ENCODE measurements at regions not wholly inside any gene's neighbourhood (a gene's known extent, or its start where the extent isn't known, plus 50 kb on each side); places are given as distances from the start of the nearest gene placed in this dataset.

- no peak overlapping the region for H2AFZ ChIP-seq (replicated peaks; ENCODE audit: low read length, poor library complexity)
- dilution Hi-C loops (cut with HindIII; ENCODE audit: low sequenced_read_pairs, unreplicated experiment): no loop called here
- H3K27ac ChIP-seq (ENCODE audit: insufficient read depth, low read length): no peak overlapping the region
- no peak overlapping the region for H2BK15ac ChIP-seq (ENCODE audit: low read depth, low read length)
- no peak overlapping the region for H2AK9ac ChIP-seq (replicated peaks; ENCODE audit: low read depth, low read length, poor library complexity)
- no peaks in the 10 kb centered on the region for H4K20me1 ChIP-seq (ENCODE audit: insufficient read depth, low read length)
- no peak overlapping the region for H2BK20ac ChIP-seq (ENCODE audit: low read depth, low read length)
- peaks cover 4% of the 10 kb centered on the region; the same call in 1 of the 2 replicates for H3K9me1 ChIP-seq (ENCODE audit: insufficient read depth, low read length)
- BruUV-seq (replicated peaks): no TSS peak
- peak; percentile 40; the same call in 1 of the 2 replicates for ATAC-seq (ENCODE audit: low read depth)
- H3K79me1 ChIP-seq (ENCODE audit: low read depth in 1 of 2, low read length in 2 of 2): no peaks in the 10 kb centered on the region
- no peak overlapping the region for H3K23ac ChIP-seq (ENCODE audit: low read depth, low read length)
- intact Hi-C loops (cut with micrococcal nuclease): loop anchor here (10.0 kb wide), 1 partner anchor 825 kb away; no protein-coding TSS in a partner anchor
- no peaks in the 10 kb centered on the region for H3K27me3 ChIP-seq (ENCODE audit: control insufficient read depth, insufficient read depth, low read length)
- no peak overlapping the region for H3K4me2 ChIP-seq (ENCODE audit: low read depth, low read length)
- H2BK120ac ChIP-seq (ENCODE audit: low read depth, low read length): no peak overlapping the region
- H3K18ac ChIP-seq (ENCODE audit: low read depth, low read length): no peak overlapping the region
- TF ChIP-seq CHD1 (IDR thresholded peaks at IDR 0.05; ENCODE audit: low read depth, low read length): no peak
- no peak for TF ChIP-seq ELK1 (IDR thresholded peaks at IDR 0.05; ENCODE audit: borderline replicate concordance, low read depth, low read length)
- TF ChIP-seq NFE2L2 (IDR thresholded peaks at IDR 0.05; ENCODE audit: low read depth, low read length): no peak
- TF ChIP-seq CEBPB (IDR thresholded peaks at IDR 0.05; ENCODE audit: low read depth, low read length): no peak
- no peak for TF ChIP-seq FOS (IDR thresholded peaks at IDR 0.05; ENCODE audit: low read depth, low read length)
- in situ Hi-C loops (cut with MboI; ENCODE audit: low sequenced_read_pairs): loop anchor here (5.0 to 10.0 kb wide), 4 partner anchors 293 to 525 kb away; no protein-coding TSS in a partner anchor
- no peak overlapping the region for H3K9ac ChIP-seq (ENCODE audit: low read depth, low read length)
- H4K91ac ChIP-seq (ENCODE audit: insufficient read depth, low read depth, low read length): no peak overlapping the region
- no peak overlapping the region for H4K8ac ChIP-seq (ENCODE audit: low read depth in 2 of 2, low read length in 2 of 2)
- no peak overlapping the region for H3K4me3 ChIP-seq (ENCODE audit: insufficient read depth, low read depth, low read length)
- H3K9me3 ChIP-seq (ENCODE audit: control insufficient read depth, insufficient read depth, low read length): no peaks in the 10 kb centered on the region
- H3K14ac ChIP-seq (replicated peaks; ENCODE audit: low read depth, low read length): no peak overlapping the region
- no CpG with 5 or more reads among the region's 2 CpGs for WGBS, 2 experiments (ENCODE audit: extremely low coverage in 2 of 2, insufficient read length in 1 of 2)
- H2AK5ac ChIP-seq (ENCODE audit: low read depth, low read length): no peak overlapping the region
- no peak overlapping the region for H2BK5ac ChIP-seq (ENCODE audit: low read depth, low read length, poor library complexity, severe bottlenecking)
- ChIA-PET POLR2A (ENCODE audit: unreplicated experiment) (no interaction called here), CTCF (interaction anchor here (1.0 to 4.7 kb wide), 7 partner anchors 8 to 375 kb away, joined by 3 to 34 read pairs (median 9); no protein-coding TSS in a partner anchor)
- no peaks in the 10 kb centered on the region for H3K36me3 ChIP-seq (ENCODE audit: control insufficient read depth, insufficient read depth, low read length)
- H4K5ac ChIP-seq (ENCODE audit: low read depth, low read length): no peak overlapping the region
- H3K4ac ChIP-seq (ENCODE audit: low read depth, low read length): no peak overlapping the region
- H3K4me1 ChIP-seq (ENCODE audit: control insufficient read depth, insufficient read depth, low read length): peaks cover 3% of the 10 kb centered on the region; the same call in 1 of the 2 replicates
- peak; percentile 47 for DNase-seq
- H3K56ac ChIP-seq (ENCODE audit: extremely low read depth, insufficient read depth, low read length): no peak overlapping the region
Measured at GRCh38 chr5:148739524-148739923, 85.2 kb upstream of the HTR4 start.
